ENCODE measurements at regions not wholly inside any gene's neighbourhood (a gene's known extent, or its start where the extent isn't known, plus 50 kb on each side); places are given as distances from the start of the nearest gene placed in this dataset.

GRCh38 chr3:66904831-66905493, 93.1 kb upstream of the KBTBD8 start:
- Histone ChIP-seq H2AK5ac (ENCODE audit: low read depth, low read length) (no peak overlapping the region), H3K79me2 (ENCODE audit: control insufficient read depth in 1 of 2, insufficient read depth in 2 of 2, low read length in 2 of 2) (no peaks in the 10 kb centered on the region), H3K18ac (ENCODE audit: extremely low read depth, low read length) (no peak overlapping the region), H3K4me2 (ENCODE audit: insufficient read depth in 1 of 2, low read depth in 2 of 2, low read length in 2 of 2) (no peak overlapping the region), H3K23me2 (ENCODE audit: low read depth, low read length) (no peaks in the 10 kb centered on the region), H4K5ac (ENCODE audit: insufficient read length, low read depth, low read length) (no peak overlapping the region), H2BK120ac (replicated peaks; ENCODE audit: low read depth, low read length) (no peak overlapping the region), H3K23ac (ENCODE audit: insufficient read length) (no peak overlapping the region), H3K79me1 (ENCODE audit: low read depth, low read length) (no peaks in the 10 kb centered on the region), H3K4ac (replicated peaks; ENCODE audit: insufficient read length, low read depth, low read length) (no peak overlapping the region), H2BK5ac (ENCODE audit: low read depth, low read length) (no peak overlapping the region), H3K4me1 (replicated peaks in 1 of 4; ENCODE audit: control insufficient read depth in 3 of 4, insufficient read depth in 4 of 4, low read length in 3 of 4) (no peaks in the 10 kb centered on the region), H2BK15ac (ENCODE audit: low read length) (no peak overlapping the region), H4K20me1 (replicated peaks in 1 of 2; ENCODE audit: control insufficient read depth in 1 of 2, insufficient read depth in 2 of 2, low read length in 2 of 2) (no peaks in the 10 kb centered on the region), H3K27ac (ENCODE audit: low read depth, low read length) (no peak overlapping the region), H3K4me3 (ENCODE audit: extremely low read depth in 1 of 4, insufficient read depth in 2 of 4, low read depth in 3 of 4, low read length in 4 of 4) (no peak overlapping the region), H2BK20ac (ENCODE audit: low read length) (no peak overlapping the region), H3K9me3 (ENCODE audit: insufficient read depth in 2 of 2, low read depth in 1 of 2, low read length in 1 of 2) (no peaks in the 10 kb centered on the region), H3K27me3 (replicated peaks in 1 of 4; ENCODE audit: control insufficient read depth in 3 of 4, extremely low read depth in 1 of 4, insufficient read depth in 3 of 4, low read length in 3 of 4) (no peaks in the 10 kb centered on the region), H3K14ac (ENCODE audit: insufficient read length) (no peak overlapping the region), H3K9ac (replicated peaks in 1 of 4; ENCODE audit: extremely low read depth in 1 of 4, low read depth in 3 of 4, low read length in 3 of 4) (no peak overlapping the region), H2BK12ac (ENCODE audit: low read depth, low read length) (no peak overlapping the region), H2AFZ (ENCODE audit: low read length) (no peak overlapping the region), H3K56ac (replicated peaks; ENCODE audit: insufficient read length, low read depth, low read length) (no peak overlapping the region), H3K36me3 (ENCODE audit: control insufficient read depth in 2 of 4, insufficient read depth in 4 of 4, low read length in 3 of 4) (no peaks in the 10 kb centered on the region), H4K91ac (replicated peaks; ENCODE audit: insufficient read length, low read length) (no peak overlapping the region), H4K8ac (ENCODE audit: extremely low read depth, insufficient read depth, low read length) (no peak overlapping the region)
- CTCF ChIA-PET (ENCODE audit: partially characterized antibody), result interaction anchor here (1.2 kb wide), 2 partner anchors 83 to 532 kb away, joined by 3 read pairs; no protein-coding TSS in a partner anchor
- TF ChIP-seq SRF (IDR thresholded peaks at IDR 0.05; ENCODE audit: low read depth, low read length) (no peak), POLR2AphosphoS5 (IDR thresholded peaks at IDR 0.05; ENCODE audit: low read depth, low read length) (no peak), RBBP5 (IDR thresholded peaks at IDR 0.05; ENCODE audit: borderline replicate concordance, low read depth, low read length) (no peak), KDM5A (IDR thresholded peaks at IDR 0.05; ENCODE audit: low read length) (no peak), CREB1 (IDR thresholded peaks at IDR 0.05) (no peak), ZNF274 (IDR thresholded peaks at IDR 0.05; ENCODE audit: borderline replicate concordance, extremely low read depth, low read length) (no peak)
- WGBS, 2 experiments (ENCODE audit: extremely low coverage in 1 of 2, insufficient coverage in 1 of 2, insufficient read length in 1 of 2, insufficient replicate concordance in 2 of 2, low coverage in 1 of 2, low lambda C conversion rate in 2 of 2, missing lambda C conversion rate in 1 of 2), result 85% methylated on average over 2 of the region's 2 CpGs; no CpG with 5 or more reads in 1 of the 2 experiments
- DNase-seq (ENCODE audit: low read depth in 1 of 2, low spot score in 2 of 2) (no peak), FAIRE-seq (no peak)
- POLR2A ChIA-PET (ENCODE audit: partially characterized antibody), result no interaction called here

Measured in H1 (cell line).